K562 (cell line): ENCODE measurements at regions not wholly inside any gene's neighbourhood (a gene's known extent, or its start where the extent isn't known, plus 50 kb on each side); places are given as distances from the start of the nearest gene placed in this dataset.

Experiments
- CBX5 ChIP-seq: IDR thresholded peaks from 2 replicates; pipeline ENCODE4 v1.6.1; 2014; ENCODE audit warnings: low read depth, borderline replicate concordance
- DPF2 ChIP-seq: fragments of 450-650 bp; IDR thresholded peaks from 2 replicates; pipeline ENCODE4 v1.6.1; 2016
- FOSL1 ChIP-seq: fragments of 200-800 bp; sonication (Bioruptor generic); conservative IDR thresholded peaks from 2 replicates; pipeline ENCODE4 v1.6.1; 2016; ENCODE audit warnings: missing genetic modification characterization, missing compliant biosample characterization
- JUND ChIP-seq, 2 experiments: IDR thresholded peaks; 2 replicates in 1 of 2; 3 replicates in 1 of 2; pipeline ENCODE4 v1.6.1; 2011; ENCODE audit warnings: borderline replicate concordance in 2 of 2, low read depth in 2 of 2, low read length in 2 of 2, improper control_type of control experiment in 1 of 2, missing biosample characterization in 1 of 2, missing genetic modification characterization in 1 of 2, missing genetic modification reagents in 1 of 2
- MAFF ChIP-seq: IDR thresholded peaks from 2 replicates; pipeline ENCODE4 v1.6.1; 2012; ENCODE audit warnings: low read length, improper control_type of control experiment
- SMARCE1 ChIP-seq: fragments of 450-650 bp; IDR thresholded peaks from 2 replicates; pipeline ENCODE4 v1.7.1; 2016; ENCODE audit warnings: mild to moderate bottlenecking
- VEZF1 ChIP-seq: fragments of 200-800 bp; sonication (Bioruptor generic); IDR thresholded peaks from 2 replicates; pipeline ENCODE4 v1.6.1; 2017; ENCODE audit warnings: missing genetic modification characterization, missing compliant biosample characterization
- ZBTB34 ChIP-seq: fragments of 250-450 bp; sonication (Bioruptor Pico); IDR thresholded peaks from 2 replicates; pipeline ENCODE4 v1.8.0; 2021; ENCODE audit warnings: mild to moderate bottlenecking, moderate library complexity
- ZHX1 ChIP-seq: fragments of 150-350 bp; conservative IDR thresholded peaks from 2 replicates; pipeline ENCODE4 v1.6.1; 2014; ENCODE audit warnings: low read length
- ZNF217 ChIP-seq: sonication (generic); formaldehyde crosslinking; IDR thresholded peaks from 2 replicates; pipeline ENCODE4 v1.8.0; 2022; ENCODE audit warnings: mild to moderate bottlenecking, missing genetic modification reagents
- ZNF407 ChIP-seq: fragments of 450-650 bp; IDR thresholded peaks from 2 replicates; pipeline ENCODE4 v1.6.1; 2016; ENCODE audit warnings: low read depth
- ZNF639 ChIP-seq, 2 experiments: fragments of 200-800 bp in 1 of 2; sonication (Bioruptor generic) in 1 of 2; sonication (generic) in 1 of 2; formaldehyde crosslinking in 1 of 2; IDR thresholded peaks in 1 of 2; conservative IDR thresholded peaks in 1 of 2; 2 replicates each; pipeline versions ENCODE4 v1.5.0 to v1.6.1; 2016 to 2020; ENCODE audit warnings: missing compliant biosample characterization in 1 of 2, missing genetic modification characterization in 1 of 2, missing genetic modification reagents in 1 of 2

- no peak for TF ChIP-seq ZHX1
- peak; percentile 66; the same call in 1 of the 2 replicates for TF ChIP-seq JUND (IDR thresholded peaks at IDR 0.05; ENCODE audit: borderline replicate concordance, low read depth, low read length)
- no peak; the same call in 2 of the 3 replicates for TF ChIP-seq JUND (tag; IDR thresholded peaks at IDR 0.05; ENCODE audit: borderline replicate concordance, low read depth, low read length)
- TF ChIP-seq FOSL1 (tag): peak; percentile 54; the same call in 1 of the 2 replicates
- no peak for TF ChIP-seq ZNF217
- TF ChIP-seq ZNF407: no peak
- no peak for TF ChIP-seq ZNF639 (CRISPR knock-in tag; conservative IDR thresholded peaks at IDR 0.05 in 1 of 2, IDR thresholded peaks at IDR 0.05 in 1 of 2)
- TF ChIP-seq CBX5: no peak
- TF ChIP-seq VEZF1: peak; percentile 37
- TF ChIP-seq DPF2: peak; percentile 67
- TF ChIP-seq SMARCE1: peak; percentile 27; the same call in 1 of the 2 replicates
- peak; percentile 42; the same call in 1 of the 2 replicates for TF ChIP-seq MAFF
- TF ChIP-seq ZBTB34: no peak
- TF ChIP-seq, all 486 proteins: peak for 15
Measured at GRCh38 chr4:32022071-32022470, 1301.9 kb downstream of the PCDH7 start (continued).
